Activated T-helper 1 cell treated with anti-CD3 and anti-CD28 coated beads, Interleukin-12 subunit alpha, Interleukin-12 subunit beta, Interleukin-2, Interleukin-4 antibody, amounts not matched to agents 30 ng/mL and 10 ng/mL and 1 ng/mL, durations not matched to agents 14 hours and 24 hours and 36 hours (primary cell): ENCODE measurements at regions not wholly inside any gene's neighbourhood (a gene's known extent, or its start where the extent isn't known, plus 50 kb on each side); places are given as distances from the start of the nearest gene placed in this dataset.
"Not testable (repeated sequence)": the region's sequence is repeated elsewhere in the genome, so short reads cannot be mapped to it uniquely, and the experiment has no call there.

Experiments
- DNase-seq: peaks from one replicate; pipeline ENCODE4 v3.0.0; 2021; ENCODE audit warnings: low spot score
- H3K27ac Mint-ChIP-seq: one replicate; pipeline ENCODE4 v1.8.0; 2021; ENCODE audit warnings: mild to moderate bottlenecking, mixed read lengths
- H3K27me3 Mint-ChIP-seq: one replicate; pipeline ENCODE4 v1.8.0; 2022; ENCODE audit warnings: mild to moderate bottlenecking, moderate library complexity, mixed read lengths; ENCODE audit not compliant: insufficient read depth
- H3K36me3 Mint-ChIP-seq: one replicate; pipeline ENCODE4 v1.8.0; 2021; ENCODE audit warnings: low read depth, mixed read lengths
- H3K4me1 Mint-ChIP-seq: one replicate; pipeline ENCODE4 v1.8.0; 2021; ENCODE audit warnings: low read depth, mixed read lengths
- H3K4me3 Mint-ChIP-seq: one replicate; pipeline ENCODE4 v1.8.0; 2021; ENCODE audit warnings: mild to moderate bottlenecking, moderate library complexity, mixed read lengths
- H3K9me3 Mint-ChIP-seq: one replicate; pipeline ENCODE4 v1.8.0; 2021; ENCODE audit warnings: mixed read lengths
- intact Hi-C: fragments of 100-400 bp; cut with micrococcal nuclease; formaldehyde crosslinking; loops from one replicate; pipeline ENCODE4 v1.15.1; 2024

GRCh38 chr7:8809320-8809719 is 375.9 kb downstream of the NXPH1 start:
- H3K27ac Mint-ChIP-seq = no peak overlapping the region
- H3K9me3 Mint-ChIP-seq = peaks cover 3% of the 10 kb centered on the region
- no peak for DNase-seq
- no peaks in the 10 kb centered on the region for H3K27me3 Mint-ChIP-seq
- H3K4me1 Mint-ChIP-seq = no peaks in the 10 kb centered on the region
- H3K4me3 Mint-ChIP-seq = no peak overlapping the region
- no peaks in the 10 kb centered on the region for H3K36me3 Mint-ChIP-seq
- intact Hi-C loops = no loop called here

GRCh38 chr7:8817448-8818036 is 384.1 kb downstream of the NXPH1 start:
- no peak overlapping the region for H3K4me3 Mint-ChIP-seq
- H3K27me3 Mint-ChIP-seq = no peaks in the 10 kb centered on the region
- H3K9me3 Mint-ChIP-seq = peaks cover 5% of the 10 kb centered on the region
- no peak overlapping the region for H3K27ac Mint-ChIP-seq
- H3K36me3 Mint-ChIP-seq = no peaks in the 10 kb centered on the region
- intact Hi-C loops = no loop called here
- DNase-seq = no peak
- H3K4me1 Mint-ChIP-seq = no peaks in the 10 kb centered on the region

GRCh38 chr7:8818406-8818805 is 385.0 kb downstream of the NXPH1 start:
- Mint-ChIP-seq H3K27me3 (no peaks in the 10 kb centered on the region), H3K4me1 (no peaks in the 10 kb centered on the region), H3K4me3 (no peak overlapping the region), H3K27ac (no peak overlapping the region), H3K36me3 (no peaks in the 10 kb centered on the region), H3K9me3 (peaks cover 5% of the 10 kb centered on the region)
- intact Hi-C loops = no loop called here
- DNase-seq = no peak

GRCh38 chr7:8822595-8822994 is 389.2 kb downstream of the NXPH1 start:
- Mint-ChIP-seq H3K36me3 (no peaks in the 10 kb centered on the region), H3K27me3 (no peaks in the 10 kb centered on the region), H3K9me3 (peaks cover 5% of the 10 kb centered on the region), H3K4me3 (no peak overlapping the region), H3K27ac (no peak overlapping the region), H3K4me1 (no peaks in the 10 kb centered on the region)
- intact Hi-C loops = no loop called here
- no peak for DNase-seq

GRCh38 chr7:8823486-8823885 is 390.1 kb downstream of the NXPH1 start:
- H3K4me3 Mint-ChIP-seq = no peak overlapping the region
- H3K36me3 Mint-ChIP-seq = no peaks in the 10 kb centered on the region
- DNase-seq = no peak
- intact Hi-C loops = no loop called here
- no peaks in the 10 kb centered on the region for H3K4me1 Mint-ChIP-seq
- peaks cover 5% of the 10 kb centered on the region for H3K9me3 Mint-ChIP-seq
- H3K27ac Mint-ChIP-seq = no peak overlapping the region
- H3K27me3 Mint-ChIP-seq = no peaks in the 10 kb centered on the region

GRCh38 chr7:8827329-8827728 is 393.9 kb downstream of the NXPH1 start:
- H3K4me1 Mint-ChIP-seq = no peaks in the 10 kb centered on the region
- H3K4me3 Mint-ChIP-seq = no peak overlapping the region
- H3K27me3 Mint-ChIP-seq = no peaks in the 10 kb centered on the region
- no peaks in the 10 kb centered on the region for H3K9me3 Mint-ChIP-seq
- no peaks in the 10 kb centered on the region for H3K36me3 Mint-ChIP-seq
- DNase-seq = no peak
- intact Hi-C loops = no loop called here
- H3K27ac Mint-ChIP-seq = no peak overlapping the region

- H3K27ac Mint-ChIP-seq = no peak overlapping the region
Observed at GRCh38 chr7:8829100-8829499, 395.7 kb downstream of the NXPH1 start.

GRCh38 chr7:8831376-8831775 is 398.0 kb downstream of the NXPH1 start:
- DNase-seq = no peak
- no peaks in the 10 kb centered on the region for H3K9me3 Mint-ChIP-seq
- intact Hi-C loops = no loop called here
- H3K27ac Mint-ChIP-seq = no peak overlapping the region
- H3K4me1 Mint-ChIP-seq = no peaks in the 10 kb centered on the region
- H3K36me3 Mint-ChIP-seq = no peaks in the 10 kb centered on the region
- no peak overlapping the region for H3K4me3 Mint-ChIP-seq
- no peaks in the 10 kb centered on the region for H3K27me3 Mint-ChIP-seq

More at GRCh38 chr7:8829100-8829499, 395.7 kb downstream of the NXPH1 start:
- no peak for DNase-seq
- Mint-ChIP-seq H3K27me3 (no peaks in the 10 kb centered on the region), H3K4me1 (no peaks in the 10 kb centered on the region), H3K4me3 (no peak overlapping the region), H3K9me3 (no peaks in the 10 kb centered on the region), H3K36me3 (no peaks in the 10 kb centered on the region)
- intact Hi-C loops = no loop called here

GRCh38 chr7:8833355-8833754 is 399.9 kb downstream of the NXPH1 start:
- Mint-ChIP-seq H3K27ac (no peak overlapping the region), H3K4me1 (no peaks in the 10 kb centered on the region), H3K27me3 (no peaks in the 10 kb centered on the region), H3K4me3 (no peak overlapping the region), H3K36me3 (no peaks in the 10 kb centered on the region), H3K9me3 (no peaks in the 10 kb centered on the region)
- intact Hi-C loops = no loop called here
- no peak for DNase-seq

GRCh38 chr7:8841171-8841570 is 407.8 kb downstream of the NXPH1 start:
- no peak overlapping the region for H3K4me3 Mint-ChIP-seq
- H3K36me3 Mint-ChIP-seq = no peaks in the 10 kb centered on the region
- H3K4me1 Mint-ChIP-seq = no peaks in the 10 kb centered on the region
- H3K9me3 Mint-ChIP-seq = no peaks in the 10 kb centered on the region
- H3K27ac Mint-ChIP-seq = no peak overlapping the region
- intact Hi-C loops = no loop called here
- no peaks in the 10 kb centered on the region for H3K27me3 Mint-ChIP-seq
- DNase-seq = no peak

GRCh38 chr7:8871716-8872115 is 438.3 kb downstream of the NXPH1 start:
- no peak overlapping the region for H3K27ac Mint-ChIP-seq
- DNase-seq = no peak
- no peaks in the 10 kb centered on the region for H3K27me3 Mint-ChIP-seq
- peaks cover 4% of the 10 kb centered on the region for H3K9me3 Mint-ChIP-seq
- intact Hi-C loops = no loop called here
- H3K4me3 Mint-ChIP-seq = no peak overlapping the region
- H3K4me1 Mint-ChIP-seq = no peaks in the 10 kb centered on the region
- no peaks in the 10 kb centered on the region for H3K36me3 Mint-ChIP-seq

GRCh38 chr7:8881916-8882315 is 448.5 kb downstream of the NXPH1 start:
- Mint-ChIP-seq H3K27ac (no peak overlapping the region), H3K4me1 (no peaks in the 10 kb centered on the region), H3K4me3 (no peak overlapping the region), H3K27me3 (no peaks in the 10 kb centered on the region), H3K36me3 (no peaks in the 10 kb centered on the region), H3K9me3 (peaks cover 7% of the 10 kb centered on the region)
- no peak for DNase-seq
- intact Hi-C loops = no loop called here

GRCh38 chr7:8885480-8886000 is 452.1 kb downstream of the NXPH1 start:
- H3K9me3 Mint-ChIP-seq = peaks cover 7% of the 10 kb centered on the region
- no peaks in the 10 kb centered on the region for H3K36me3 Mint-ChIP-seq
- no peaks in the 10 kb centered on the region for H3K4me1 Mint-ChIP-seq
- H3K27ac Mint-ChIP-seq = no peak overlapping the region
- no peak for DNase-seq
- H3K4me3 Mint-ChIP-seq = no peak overlapping the region
- H3K27me3 Mint-ChIP-seq = no peaks in the 10 kb centered on the region
- intact Hi-C loops = no loop called here

GRCh38 chr7:8890346-8890745 is 456.9 kb downstream of the NXPH1 start:
- peaks cover 11% of the 10 kb centered on the region for H3K9me3 Mint-ChIP-seq
- H3K4me1 Mint-ChIP-seq, H3K4me3 Mint-ChIP-seq, H3K36me3 Mint-ChIP-seq, intact Hi-C loops, DNase-seq, H3K27me3 Mint-ChIP-seq, H3K27ac Mint-ChIP-seq: not testable (repeated sequence)
